A549 (cell line): ENCODE measurements at regions not wholly inside any gene's neighbourhood (a gene's known extent, or its start where the extent isn't known, plus 50 kb on each side); places are given as distances from the start of the nearest gene placed in this dataset.

Source experiments
- ATAC-seq, 2 experiments: fragments of 200-7000 bp in 1 of 2; fragments of >200 bp in 1 of 2; cut with Nextera tagmentation in 1 of 2; cut with Tn5 transposase in 1 of 2; 3 replicates each; pipeline versions ENCODE4 v1.8.0 to v1.9.1; 2018 to 2020; ENCODE audit warnings: mild to moderate bottlenecking in 1 of 2, moderate library complexity in 1 of 2
- CTCF ChIA-PET: fragments of 300-600 bp; sonication (Branson Sonifier 250); formaldehyde crosslinking; extraction: SDS; loops from one replicate; lab custom pipeline; 2021; ENCODE audit warnings: antibody characterized with exemption, inconsistent platforms; lab: Yijun Ruan, JAX
- POLR2A ChIA-PET: fragments of 350-600 bp; formaldehyde crosslinking; extraction: SDS; loops from one replicate; lab custom pipeline; 2021; ENCODE audit warnings: antibody characterized with exemption, inconsistent platforms; lab: Yijun Ruan, JAX
- DNase-seq, 2 experiments: peaks; one replicate each; pipeline versions ENCODE4 v3.0.0 to v3.0.0-alpha.2; 2011 to 2016; ENCODE audit warnings: low read depth in 1 of 2, low spot score in 1 of 2
- FAIRE-seq: peaks from 2 replicates; lab custom pipeline; 2011; peaks lifted over from hg19 to GRCh38; lab: Jason Lieb, UNC
- H3K27ac ChIP-seq, 2 experiments: fragments of >200 bp; sonication (Bioruptor Twin); formaldehyde crosslinking; 3 replicates each; pipeline ENCODE4 v1.5.1; 2016 to 2017
- H3K4me1 ChIP-seq: fragments of >200 bp; sonication (Bioruptor Twin); formaldehyde crosslinking; 3 replicates; pipeline ENCODE4 v1.6.1; 2016
- H3K4me2 ChIP-seq: fragments of >200 bp; sonication (Bioruptor Twin); formaldehyde crosslinking; 3 replicates; pipeline ENCODE4 v1.6.1; 2016
- H3K4me3 ChIP-seq: fragments of >200 bp; sonication (Bioruptor Twin); formaldehyde crosslinking; 3 replicates; pipeline ENCODE4 v1.5.1; 2016
- H3K9me3 ChIP-seq: fragments of >200 bp; sonication (Bioruptor Twin); formaldehyde crosslinking; 3 replicates; pipeline ENCODE4 v1.6.1; 2016
- BHLHE40 ChIP-seq: IDR thresholded peaks from 2 replicates; pipeline ENCODE4 v1.6.1; 2012; ENCODE audit warnings: low read depth, low read length, inconsistent platforms
- FOSL2 ChIP-seq, 2 experiments: fragments of 450-650 bp in 1 of 2; fragments of >200 bp in 1 of 2; sonication (Bioruptor Twin) in 1 of 2; formaldehyde crosslinking; IDR thresholded peaks; 2 replicates each; pipeline versions ENCODE4 v1.5.0 to v1.6.1; 2016 to 2020; ENCODE audit warnings: mild to moderate bottlenecking in 1 of 2, moderate library complexity in 1 of 2
- HEYL ChIP-seq: fragments of 250-450 bp; sonication (Bioruptor Pico); IDR thresholded peaks from 2 replicates; pipeline ENCODE4 v1.8.0; 2021; ENCODE audit warnings: mild to moderate bottlenecking, moderate library complexity
- JUN ChIP-seq, 2 experiments: fragments of >200 bp; sonication (Bioruptor Twin); formaldehyde crosslinking; IDR thresholded peaks; 2 replicates in 1 of 2; 3 replicates in 1 of 2; pipeline ENCODE4 v1.6.1; 2016 to 2017
- JUNB ChIP-seq: fragments of >200 bp; sonication (Bioruptor Twin); formaldehyde crosslinking; IDR thresholded peaks from 2 replicates; pipeline ENCODE4 v1.6.1; 2016
- KDM5A ChIP-seq: fragments of 200-600 bp; sonication (generic); IDR thresholded peaks from 2 replicates; pipeline ENCODE4 v1.6.1; 2016; ENCODE audit warnings: antibody characterized with exemption, mild to moderate bottlenecking
- MAFK ChIP-seq: fragments of 450-650 bp; IDR thresholded peaks from 2 replicates; pipeline ENCODE4 v1.6.1; 2014; ENCODE audit not compliant: partially characterized antibody
- NFE2L2 ChIP-seq: fragments of 150-350 bp; conservative IDR thresholded peaks from 2 replicates; pipeline ENCODE4 v1.6.1; 2014; ENCODE audit warnings: low read length
- NR3C1 ChIP-seq: fragments of >200 bp; sonication (Bioruptor Twin); formaldehyde crosslinking; IDR thresholded peaks from 3 replicates; pipeline ENCODE4 v1.6.1; 2017
- POLR2A ChIP-seq: IDR thresholded peaks from 2 replicates; pipeline ENCODE4 v1.6.1; 2012; ENCODE audit warnings: mild to moderate bottlenecking, low read length
- POLR2AphosphoS2 ChIP-seq: conservative IDR thresholded peaks from 2 replicates; pipeline ENCODE4 v1.6.1; 2012; ENCODE audit warnings: low read length, improper control_type of control experiment, inconsistent platforms
- ZNF302 ChIP-seq: fragments of 250-450 bp; sonication (Bioruptor Pico); IDR thresholded peaks from 2 replicates; pipeline ENCODE4 v1.9.0; 2021; ENCODE audit warnings: inconsistent platforms, mild to moderate bottlenecking, moderate library complexity
- WGBS: methylation state at CpG from one replicate; pipeline ENCODE4 v1.1.6; 2017; ENCODE audit errors: missing lambda C conversion rate; 5-methylcytosine and 5-hydroxymethylcytosine counted together
- TF ChIP-seq, protein P1 (sequence below): fragments of 250-450 bp; sonication (Bioruptor Pico); IDR thresholded peaks from 2 replicates; pipeline ENCODE4 v1.5.0; 2020; ENCODE audit warnings: low read depth, mild to moderate bottlenecking, moderate library complexity
- TF ChIP-seq, protein P2 (sequence below): fragments of >200 bp; sonication (Bioruptor Twin); formaldehyde crosslinking; IDR thresholded peaks from 3 replicates; pipeline ENCODE4 v1.6.1; 2016
- TF ChIP-seq, protein P3 (sequence below): IDR thresholded peaks from 2 replicates; pipeline ENCODE4 v1.6.1; 2012
- TF ChIP-seq, protein P4 (sequence below): fragments of 200-600 bp; sonication (generic); IDR thresholded peaks from 2 replicates; pipeline ENCODE4 v1.6.1; 2016; ENCODE audit warnings: antibody characterized with exemption, mild to moderate bottlenecking, moderate library complexity

DNA sequence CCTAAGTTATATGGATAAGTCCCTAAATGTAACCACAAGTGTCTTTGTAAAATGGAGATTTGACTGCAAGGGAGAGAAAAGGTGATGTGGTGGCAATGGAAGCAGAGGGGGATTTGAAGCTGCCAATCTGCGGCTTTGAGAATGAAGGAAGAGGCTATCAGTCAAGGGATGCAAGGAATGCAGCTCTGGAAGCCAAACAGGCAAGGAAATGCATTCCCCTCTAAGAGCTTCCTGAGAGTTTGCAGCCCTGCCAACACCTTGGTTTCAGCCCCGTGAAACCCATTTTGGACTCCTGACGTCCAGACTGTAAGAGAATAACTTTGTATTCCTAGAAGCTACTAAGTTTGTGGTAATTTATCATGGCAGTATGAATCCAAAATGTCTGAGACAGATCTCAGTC lies 167.3 kb upstream of the MPHOSPH6 start:
- no peak for FAIRE-seq
- ChIA-PET POLR2A (no interaction called here), CTCF (interaction anchor here (1.0 to 1.3 kb wide), 3 partner anchors 13 to 73 kb away, joined by 3 to 4 read pairs (median 3); no protein-coding TSS in a partner anchor)
- no peak overlapping the region for H3K27ac ChIP-seq
- H3K4me1 ChIP-seq: no peaks in the 10 kb centered on the region
- H3K4me2 ChIP-seq: no peak overlapping the region
- no peak overlapping the region for H3K4me3 ChIP-seq
- no peaks in the 10 kb centered on the region for H3K9me3 ChIP-seq
- DNase-seq: no peak
- TF ChIP-seq, protein P1, sequence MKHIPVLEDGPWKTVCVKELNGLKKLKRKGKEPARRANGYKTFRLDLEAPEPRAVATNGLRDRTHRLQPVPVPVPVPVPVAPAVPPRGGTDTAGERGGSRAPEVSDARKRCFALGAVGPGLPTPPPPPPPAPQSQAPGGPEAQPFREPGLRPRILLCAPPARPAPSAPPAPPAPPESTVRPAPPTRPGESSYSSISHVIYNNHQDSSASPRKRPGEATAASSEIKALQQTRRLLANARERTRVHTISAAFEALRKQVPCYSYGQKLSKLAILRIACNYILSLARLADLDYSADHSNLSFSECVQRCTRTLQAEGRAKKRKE (CRISPR knock-in tag): no peak
- WGBS: 6% methylated on average over 3 of the region's 3 CpGs
- ATAC-seq: no peak

DNA sequence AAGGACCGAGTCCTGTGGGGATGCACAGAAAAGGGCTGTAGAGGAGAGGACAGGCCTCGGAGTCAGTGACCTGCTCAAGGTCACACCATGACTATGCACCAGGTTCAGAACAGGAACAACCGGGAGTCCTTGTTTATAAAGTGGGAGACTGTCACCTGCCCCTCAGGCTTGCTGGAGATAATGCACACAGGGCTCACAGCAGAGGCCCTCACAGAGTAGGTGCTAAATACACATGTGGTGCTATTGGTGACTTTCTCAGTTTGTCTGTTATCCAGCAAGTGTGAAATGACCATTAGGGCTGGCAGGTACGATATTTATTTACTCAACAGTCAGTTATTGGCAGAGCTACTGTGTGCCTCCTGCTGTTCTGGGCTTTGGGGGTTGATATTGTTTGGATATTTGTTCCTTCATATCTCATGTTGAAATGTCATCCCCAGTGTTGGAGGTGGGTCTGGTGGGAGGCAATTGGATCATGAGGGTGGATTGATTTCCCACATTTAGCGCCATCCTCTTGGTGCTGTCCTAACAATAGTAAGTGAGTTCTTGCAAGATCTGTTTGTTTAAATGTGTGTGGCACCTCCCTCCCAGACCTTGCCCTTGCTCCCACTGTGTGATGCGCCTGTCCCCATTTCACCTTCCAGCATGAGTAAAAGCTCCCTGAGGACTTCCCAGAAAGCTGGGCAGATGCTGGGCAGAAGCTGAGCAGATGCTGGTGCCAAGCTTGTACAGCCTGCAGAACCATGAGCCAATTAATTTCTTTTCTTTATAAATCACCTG lies 162.1 kb upstream of the MPHOSPH6 start:
- no peak for ATAC-seq
- H3K4me3 ChIP-seq: no peak overlapping the region
- WGBS: 15% methylated on average over 6 of the region's 6 CpGs

DNA sequence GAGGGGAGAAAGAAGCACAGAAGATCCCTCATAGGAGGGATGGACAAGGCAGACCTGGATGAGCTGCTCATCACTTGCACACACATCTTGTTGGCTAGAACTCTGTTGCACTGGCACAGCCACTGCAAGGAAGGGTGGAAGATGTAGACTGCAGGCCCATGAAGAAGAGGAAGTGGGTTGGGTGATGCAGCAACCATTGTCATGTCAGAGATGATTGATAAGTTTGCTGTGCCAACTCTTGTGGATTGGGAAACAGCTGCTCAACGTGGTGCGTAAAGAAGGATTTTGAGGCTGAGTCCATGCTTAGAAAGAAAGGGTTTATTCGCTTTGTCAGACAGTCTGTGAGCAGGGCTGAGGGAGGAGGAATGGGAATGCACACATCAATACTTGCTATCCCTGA lies 161.4 kb upstream of the MPHOSPH6 start:
- no peaks in the 10 kb centered on the region for H3K4me1 ChIP-seq
- FAIRE-seq: no peak
- POLR2A ChIA-PET: no interaction called here

More for the DNA sequence above, 162.1 kb upstream of the MPHOSPH6 start:
- DNase-seq (no peak), FAIRE-seq (no peak)
- no peaks in the 10 kb centered on the region for H3K9me3 ChIP-seq
- no peak overlapping the region for H3K27ac ChIP-seq
- no peak overlapping the region for H3K4me2 ChIP-seq
- ChIA-PET CTCF (no interaction called here), POLR2A (no interaction called here)
- H3K4me1 ChIP-seq: no peaks in the 10 kb centered on the region
- TF ChIP-seq, protein P2, sequence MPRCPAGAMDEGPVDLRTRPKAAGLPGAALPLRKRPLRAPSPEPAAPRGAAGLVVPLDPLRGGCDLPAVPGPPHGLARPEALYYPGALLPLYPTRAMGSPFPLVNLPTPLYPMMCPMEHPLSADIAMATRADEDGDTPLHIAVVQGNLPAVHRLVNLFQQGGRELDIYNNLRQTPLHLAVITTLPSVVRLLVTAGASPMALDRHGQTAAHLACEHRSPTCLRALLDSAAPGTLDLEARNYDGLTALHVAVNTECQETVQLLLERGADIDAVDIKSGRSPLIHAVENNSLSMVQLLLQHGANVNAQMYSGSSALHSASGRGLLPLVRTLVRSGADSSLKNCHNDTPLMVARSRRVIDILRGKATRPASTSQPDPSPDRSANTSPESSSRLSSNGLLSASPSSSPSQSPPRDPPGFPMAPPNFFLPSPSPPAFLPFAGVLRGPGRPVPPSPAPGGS: no peak
- TF ChIP-seq BHLHE40: no peak

DNA sequence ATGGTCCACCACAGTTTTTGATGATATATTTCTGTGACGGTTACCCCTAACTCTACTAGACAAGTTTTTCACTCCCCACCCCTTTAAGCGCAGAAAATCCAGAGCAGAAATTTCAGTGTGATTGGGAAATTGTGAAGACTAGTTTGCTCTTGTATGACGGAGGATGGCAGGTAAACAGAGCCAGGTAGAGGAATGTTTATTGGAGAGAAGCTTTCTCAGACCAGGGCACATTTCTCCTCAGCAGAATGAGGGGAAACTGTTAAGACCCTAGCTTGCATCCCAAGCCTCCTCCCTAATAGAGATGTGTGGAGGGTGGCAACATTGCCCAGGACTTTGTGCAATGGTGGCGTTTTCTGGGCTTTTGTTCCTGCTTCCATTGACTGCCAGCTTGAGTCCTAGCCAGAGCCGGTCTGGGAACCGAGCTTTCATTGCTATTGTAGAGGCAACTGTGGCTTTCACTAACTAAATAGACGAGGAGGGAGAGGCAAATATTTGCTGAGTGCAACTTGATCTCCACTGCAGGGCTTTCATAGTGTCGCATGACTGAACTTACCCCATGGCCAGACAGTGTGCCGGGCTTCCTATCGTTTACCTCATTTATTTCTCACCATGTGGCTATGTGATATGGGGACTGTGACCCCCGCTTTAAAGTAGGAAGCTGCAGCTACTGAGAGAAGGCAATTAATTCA lies 159.6 kb upstream of the MPHOSPH6 start:
- Histone ChIP-seq H3K4me1 (no peaks in the 10 kb centered on the region), H3K27ac (no peak overlapping the region), H3K9me3 (no peaks in the 10 kb centered on the region)
- FAIRE-seq (no peak), ATAC-seq (no peak)
- CTCF ChIA-PET: interaction anchor here (0.9 kb wide), 1 partner anchor 14 kb away, joined by 3 read pairs; no protein-coding TSS in a partner anchor
- WGBS: 4% methylated on average over 11 of the region's 11 CpGs
- TF ChIP-seq ZNF302 (CRISPR knock-in tag) (no peak), JUN (IDR thresholded peaks at IDR 0.05) (no peak), POLR2A (no peak), MAFK (no peak), KDM5A (no peak), JUNB (no peak), HEYL (no peak), FOSL2 (IDR thresholded peaks at IDR 0.05) (no peak), FOSL2 (CRISPR knock-in tag; IDR thresholded peaks at IDR 0.05) (no peak), POLR2AphosphoS2 (no peak), NFE2L2 (no peak)
- TF ChIP-seq, protein P3, sequence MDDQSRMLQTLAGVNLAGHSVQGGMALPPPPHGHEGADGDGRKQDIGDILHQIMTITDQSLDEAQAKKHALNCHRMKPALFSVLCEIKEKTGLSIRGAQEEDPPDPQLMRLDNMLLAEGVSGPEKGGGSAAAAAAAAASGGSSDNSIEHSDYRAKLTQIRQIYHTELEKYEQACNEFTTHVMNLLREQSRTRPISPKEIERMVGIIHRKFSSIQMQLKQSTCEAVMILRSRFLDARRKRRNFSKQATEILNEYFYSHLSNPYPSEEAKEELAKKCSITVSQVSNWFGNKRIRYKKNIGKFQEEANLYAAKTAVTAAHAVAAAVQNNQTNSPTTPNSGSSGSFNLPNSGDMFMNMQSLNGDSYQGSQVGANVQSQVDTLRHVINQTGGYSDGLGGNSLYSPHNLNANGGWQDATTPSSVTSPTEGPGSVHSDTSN: no peak
- TF ChIP-seq, protein P4, sequence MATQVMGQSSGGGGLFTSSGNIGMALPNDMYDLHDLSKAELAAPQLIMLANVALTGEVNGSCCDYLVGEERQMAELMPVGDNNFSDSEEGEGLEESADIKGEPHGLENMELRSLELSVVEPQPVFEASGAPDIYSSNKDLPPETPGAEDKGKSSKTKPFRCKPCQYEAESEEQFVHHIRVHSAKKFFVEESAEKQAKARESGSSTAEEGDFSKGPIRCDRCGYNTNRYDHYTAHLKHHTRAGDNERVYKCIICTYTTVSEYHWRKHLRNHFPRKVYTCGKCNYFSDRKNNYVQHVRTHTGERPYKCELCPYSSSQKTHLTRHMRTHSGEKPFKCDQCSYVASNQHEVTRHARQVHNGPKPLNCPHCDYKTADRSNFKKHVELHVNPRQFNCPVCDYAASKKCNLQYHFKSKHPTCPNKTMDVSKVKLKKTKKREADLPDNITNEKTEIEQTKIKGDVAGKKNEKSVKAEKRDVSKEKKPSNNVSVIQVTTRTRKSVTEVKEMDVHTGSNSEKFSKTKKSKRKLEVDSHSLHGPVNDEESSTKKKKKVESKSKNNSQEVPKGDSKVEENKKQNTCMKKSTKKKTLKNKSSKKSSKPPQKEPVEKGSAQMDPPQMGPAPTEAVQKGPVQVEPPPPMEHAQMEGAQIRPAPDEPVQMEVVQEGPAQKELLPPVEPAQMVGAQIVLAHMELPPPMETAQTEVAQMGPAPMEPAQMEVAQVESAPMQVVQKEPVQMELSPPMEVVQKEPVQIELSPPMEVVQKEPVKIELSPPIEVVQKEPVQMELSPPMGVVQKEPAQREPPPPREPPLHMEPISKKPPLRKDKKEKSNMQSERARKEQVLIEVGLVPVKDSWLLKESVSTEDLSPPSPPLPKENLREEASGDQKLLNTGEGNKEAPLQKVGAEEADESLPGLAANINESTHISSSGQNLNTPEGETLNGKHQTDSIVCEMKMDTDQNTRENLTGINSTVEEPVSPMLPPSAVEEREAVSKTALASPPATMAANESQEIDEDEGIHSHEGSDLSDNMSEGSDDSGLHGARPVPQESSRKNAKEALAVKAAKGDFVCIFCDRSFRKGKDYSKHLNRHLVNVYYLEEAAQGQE: no peak
- TF ChIP-seq, all 56 proteins: peak for 0
- H3K4me2 ChIP-seq: no peak overlapping the region
- H3K4me3 ChIP-seq: no peak overlapping the region
- POLR2A ChIA-PET: no interaction called here
- DNase-seq: no peak

More for the DNA sequence above, 161.4 kb upstream of the MPHOSPH6 start:
- 47% methylated on average over 3 of the region's 3 CpGs for WGBS
- no peak overlapping the region for H3K27ac ChIP-seq
- CTCF ChIA-PET: no interaction called here
- H3K4me2 ChIP-seq: no peak overlapping the region
- no peak for ATAC-seq
- no peaks in the 10 kb centered on the region for H3K9me3 ChIP-seq
- TF ChIP-seq JUN (IDR thresholded peaks at IDR 0.05): no peak
- no peak for TF ChIP-seq NR3C1
- no peak overlapping the region for H3K4me3 ChIP-seq
- DNase-seq: no peak
